ENCODE measurements at regions not wholly inside any gene's neighbourhood (a gene's known extent, or its start where the extent isn't known, plus 50 kb on each side); places are given as distances from the start of the nearest gene placed in this dataset.
"Not testable (repeated sequence)": the region's sequence is repeated elsewhere in the genome, so short reads cannot be mapped to it uniquely, and the experiment has no call there.

DNA sequence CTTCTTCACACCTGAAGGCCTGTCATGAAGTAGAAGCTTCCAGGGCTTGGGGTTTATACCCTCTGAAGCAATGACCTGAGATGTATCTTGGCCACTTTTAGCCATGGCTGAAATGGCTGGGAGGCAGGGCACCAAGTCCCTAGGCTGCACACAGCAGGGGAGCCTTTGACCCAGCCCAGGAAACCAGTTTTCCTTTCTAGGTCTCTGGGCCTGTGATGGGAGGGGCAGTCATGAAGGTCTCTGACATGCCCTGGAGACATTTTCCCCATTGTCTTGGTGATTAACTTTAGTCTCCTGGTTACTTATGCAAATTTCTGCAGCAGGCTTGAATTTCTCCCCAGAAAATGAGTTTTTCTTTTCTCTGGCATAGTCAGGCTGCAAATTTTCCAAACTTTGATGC lies 511.0 kb upstream of the KLHL4 start:
- POLR2A ChIA-PET = no interaction called here
- ATAC-seq (replicated peaks in 1 of 4) = no peak

DNA sequence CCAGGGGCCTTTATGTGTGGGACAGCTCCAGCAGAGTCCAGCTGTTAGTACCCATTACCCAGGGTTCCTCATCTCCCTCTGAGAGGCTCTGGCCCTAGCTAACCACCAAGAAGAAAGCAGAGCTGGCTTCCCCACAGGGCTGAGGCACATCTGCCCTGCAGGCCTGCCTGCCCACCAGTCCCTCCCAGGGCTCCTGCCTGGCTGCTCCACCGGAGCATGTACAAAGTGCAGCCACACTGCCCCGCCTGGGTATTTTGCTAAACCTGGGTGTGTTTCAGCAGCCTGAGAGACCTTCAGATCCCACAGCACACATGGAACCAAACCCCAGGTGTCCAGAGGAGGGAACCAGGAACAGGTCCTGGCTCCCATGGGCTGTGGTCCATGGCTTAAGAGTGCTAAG lies 500.4 kb upstream of the KLHL4 start:
- no CpG with 5 or more reads among the region's 2 CpGs for WGBS (ENCODE audit: insufficient coverage)
- Histone ChIP-seq H3K4me1 (ENCODE audit: control insufficient read depth in 1 of 2, extremely low read depth in 1 of 2, insufficient read depth in 2 of 2, low read length in 2 of 2) (no peaks in the 10 kb centered on the region), H3K27ac (ENCODE audit: low read length) (no peak overlapping the region), H3K27me3 (replicated peaks in 1 of 2; ENCODE audit: control insufficient read depth in 2 of 2, extremely low read depth in 1 of 2, insufficient read depth in 2 of 2, low read length in 1 of 2) (no peaks in the 10 kb centered on the region), H3K36me3 (ENCODE audit: control insufficient read depth in 2 of 2, extremely low read depth in 1 of 2, insufficient read depth in 1 of 2, low read length in 1 of 2) (no peaks in the 10 kb centered on the region), H3K4me3 (ENCODE audit: control insufficient read depth in 1 of 2, extremely low read depth in 1 of 2, low read length in 1 of 2) (no peak overlapping the region), H3K9me3 (no peaks in the 10 kb centered on the region)
- Mint-ChIP-seq H3K27ac (no peak overlapping the region), H3K9me3 (peaks cover 0 to 2% (median 0%) of the 10 kb centered on the region in 3 donors), H3K27me3 (peaks cover 0 to 4% of the 10 kb centered on the region in 2 donors), H3K36me3 (no peaks in the 10 kb centered on the region), H3K4me3 (no peak overlapping the region), H3K4me1 (no peaks in the 10 kb centered on the region)
- DNase-seq (no peak), ATAC-seq (replicated peaks in 1 of 4) (no peak)
- POLR2A ChIA-PET = no interaction called here
- CTCF ChIA-PET = no interaction called here

More for the DNA sequence above, 511.0 kb upstream of the KLHL4 start:
- no peak for DNase-seq
- Histone ChIP-seq H3K4me1 (ENCODE audit: control insufficient read depth in 1 of 2, extremely low read depth in 1 of 2, insufficient read depth in 2 of 2, low read length in 2 of 2) (no peaks in the 10 kb centered on the region), H3K4me3 (ENCODE audit: control insufficient read depth in 1 of 2, extremely low read depth in 1 of 2, low read length in 1 of 2) (no peak overlapping the region), H3K9me3 (no peaks in the 10 kb centered on the region), H3K27ac (ENCODE audit: low read length) (no peak overlapping the region), H3K36me3 (ENCODE audit: control insufficient read depth in 2 of 2, extremely low read depth in 1 of 2, insufficient read depth in 1 of 2, low read length in 1 of 2) (no peaks in the 10 kb centered on the region), H3K27me3 (replicated peaks in 1 of 2; ENCODE audit: control insufficient read depth in 2 of 2, extremely low read depth in 1 of 2, insufficient read depth in 2 of 2, low read length in 1 of 2) (no peaks in the 10 kb centered on the region)
- CTCF ChIA-PET = no interaction called here
- H3K4me3 Mint-ChIP-seq = no peak overlapping the region
- peaks cover 0 to 9% (median 0%) of the 10 kb centered on the region in 3 donors for H3K9me3 Mint-ChIP-seq
- no peaks in the 10 kb centered on the region for H3K36me3 Mint-ChIP-seq
- no peak overlapping the region for H3K27ac Mint-ChIP-seq
- H3K27me3 Mint-ChIP-seq = peaks cover 0 to 4% of the 10 kb centered on the region in 2 donors
- no peaks in the 10 kb centered on the region for H3K4me1 Mint-ChIP-seq

DNA sequence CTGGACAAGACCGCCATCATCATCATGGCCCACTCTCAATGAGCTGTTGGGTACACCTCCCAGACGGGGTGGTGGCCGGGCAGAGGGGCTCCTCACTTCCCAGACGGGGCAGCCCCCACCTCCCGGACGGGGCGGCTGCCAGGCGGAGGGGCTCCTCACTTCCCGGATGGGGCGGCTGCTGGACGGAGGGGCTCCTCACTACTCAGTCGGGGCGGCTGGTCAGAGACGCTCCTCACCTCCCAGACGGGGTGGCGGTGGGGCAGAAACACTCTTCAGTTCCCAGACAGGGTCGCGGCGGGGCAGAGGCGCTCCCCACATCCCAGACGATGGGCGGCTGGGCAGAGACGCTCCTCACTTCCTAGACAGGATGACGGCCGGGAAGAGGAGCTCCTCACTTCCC lies 484.5 kb upstream of the KLHL4 start:
- H3K27me3 Mint-ChIP-seq = not testable (repeated sequence)

DNA sequence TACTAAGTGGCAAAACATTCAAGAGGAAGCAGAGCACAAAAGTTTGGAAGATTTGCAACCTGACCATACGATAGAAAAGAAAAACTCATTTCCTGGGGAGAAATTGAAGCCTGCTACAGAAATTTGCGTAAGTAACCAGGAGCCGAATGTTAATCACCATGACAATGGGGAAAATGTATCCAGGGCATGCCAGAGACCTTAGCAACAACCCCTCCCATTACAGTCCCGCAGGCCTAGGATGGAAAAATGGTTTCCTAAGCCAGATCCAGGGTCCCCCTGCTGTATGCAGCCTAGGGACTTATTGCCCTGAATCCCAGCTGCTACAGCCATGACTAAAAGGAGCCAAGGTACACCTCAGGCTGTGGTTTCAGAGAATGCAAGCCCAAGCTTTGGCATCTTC lies 472.2 kb upstream of the KLHL4 start:
- H3K27ac ChIP-seq (ENCODE audit: low read length) = no peak overlapping the region
- no CpG with 5 or more reads among the region's 4 CpGs for WGBS (ENCODE audit: insufficient coverage)
- ATAC-seq (replicated peaks in 1 of 4) (no peak), DNase-seq (no peak)
- ChIA-PET POLR2A (no interaction called here), CTCF (no interaction called here)
- no peaks in the 10 kb centered on the region for H3K27me3 ChIP-seq (replicated peaks in 1 of 2; ENCODE audit: control insufficient read depth in 2 of 2, extremely low read depth in 1 of 2, insufficient read depth in 2 of 2, low read length in 1 of 2)
- H3K9me3 ChIP-seq = no peaks in the 10 kb centered on the region
- H3K27me3 Mint-ChIP-seq = peaks cover 0 to 4% of the 10 kb centered on the region in 2 donors
- H3K4me1 ChIP-seq (ENCODE audit: control insufficient read depth in 1 of 2, extremely low read depth in 1 of 2, insufficient read depth in 2 of 2, low read length in 2 of 2) = no peaks in the 10 kb centered on the region
- H3K36me3 ChIP-seq (ENCODE audit: control insufficient read depth in 2 of 2, extremely low read depth in 1 of 2, insufficient read depth in 1 of 2, low read length in 1 of 2) = no peaks in the 10 kb centered on the region
- peaks cover 3 to 13% (median 3%) of the 10 kb centered on the region in 3 donors for H3K9me3 Mint-ChIP-seq
- no peak overlapping the region for H3K27ac Mint-ChIP-seq
- H3K4me3 ChIP-seq (ENCODE audit: control insufficient read depth in 1 of 2, extremely low read depth in 1 of 2, low read length in 1 of 2) = no peak overlapping the region
- no peaks in the 10 kb centered on the region for H3K36me3 Mint-ChIP-seq
- no peak overlapping the region for H3K4me3 Mint-ChIP-seq
- no peaks in the 10 kb centered on the region for H3K4me1 Mint-ChIP-seq

More for the DNA sequence above, 484.5 kb upstream of the KLHL4 start:
- H3K27ac ChIP-seq (ENCODE audit: low read length); ATAC-seq (replicated peaks in 1 of 4); DNase-seq; CTCF ChIA-PET; H3K36me3 ChIP-seq (ENCODE audit: control insufficient read depth in 2 of 2, extremely low read depth in 1 of 2, insufficient read depth in 1 of 2, low read length in 1 of 2); POLR2A ChIA-PET; H3K27ac Mint-ChIP-seq; H3K27me3 ChIP-seq (replicated peaks in 1 of 2; ENCODE audit: control insufficient read depth in 2 of 2, extremely low read depth in 1 of 2, insufficient read depth in 2 of 2, low read length in 1 of 2); H3K9me3 ChIP-seq; H3K4me3 ChIP-seq (ENCODE audit: control insufficient read depth in 1 of 2, extremely low read depth in 1 of 2, low read length in 1 of 2); H3K4me1 ChIP-seq (ENCODE audit: control insufficient read depth in 1 of 2, extremely low read depth in 1 of 2, insufficient read depth in 2 of 2, low read length in 2 of 2); H3K9me3 Mint-ChIP-seq; H3K36me3 Mint-ChIP-seq; H3K4me3 Mint-ChIP-seq; H3K4me1 Mint-ChIP-seq: not testable (repeated sequence)
- WGBS (ENCODE audit: insufficient coverage) = no CpG with 5 or more reads among the region's 25 CpGs

DNA sequence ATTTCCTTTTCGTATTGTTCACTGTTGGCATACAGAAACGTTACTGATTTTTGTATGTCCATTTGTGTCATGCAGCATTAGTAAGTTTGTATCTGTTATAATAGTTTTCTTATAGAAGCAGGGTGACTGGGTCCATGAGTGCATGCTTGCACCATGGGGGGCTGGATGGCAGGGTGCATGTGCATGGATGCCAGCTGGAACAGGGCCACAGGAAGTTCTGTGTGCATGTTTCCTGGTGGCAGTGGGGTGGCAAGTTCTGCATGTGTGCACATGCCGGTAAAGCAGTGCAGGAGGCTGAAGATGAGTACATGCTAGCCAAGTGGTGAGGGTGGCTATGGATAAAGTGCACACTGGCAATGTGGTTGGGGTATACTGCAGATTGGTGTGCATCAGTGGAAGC lies 468.0 kb upstream of the KLHL4 start:
- no peak for ATAC-seq (replicated peaks in 1 of 4)
- no peaks in the 10 kb centered on the region for H3K4me1 ChIP-seq (ENCODE audit: control insufficient read depth in 1 of 2, extremely low read depth in 1 of 2, insufficient read depth in 2 of 2, low read length in 2 of 2)
- H3K27ac Mint-ChIP-seq = no peak overlapping the region
- H3K4me3 ChIP-seq (ENCODE audit: control insufficient read depth in 1 of 2, extremely low read depth in 1 of 2, low read length in 1 of 2) = no peak overlapping the region
- H3K36me3 ChIP-seq (ENCODE audit: control insufficient read depth in 2 of 2, extremely low read depth in 1 of 2, insufficient read depth in 1 of 2, low read length in 1 of 2) = no peaks in the 10 kb centered on the region
- H3K27me3 Mint-ChIP-seq = peaks cover 0 to 4% of the 10 kb centered on the region in 2 donors
- DNase-seq = no peak
- 100% methylated on average over 1 of the region's 3 CpGs for WGBS (ENCODE audit: insufficient coverage)
- ChIA-PET CTCF (interaction anchor here in 1 of 2 donors (0.6 kb wide), 1 partner anchor 337 kb away, joined by 3 read pairs; no protein-coding TSS in a partner anchor), POLR2A (no interaction called here)
- peaks cover 3 to 13% (median 3%) of the 10 kb centered on the region in 3 donors for H3K9me3 Mint-ChIP-seq
- H3K27ac ChIP-seq (ENCODE audit: low read length) = no peak overlapping the region
- H3K9me3 ChIP-seq = no peaks in the 10 kb centered on the region
- H3K36me3 Mint-ChIP-seq = no peaks in the 10 kb centered on the region
- no peaks in the 10 kb centered on the region for H3K27me3 ChIP-seq (replicated peaks in 1 of 2; ENCODE audit: control insufficient read depth in 2 of 2, extremely low read depth in 1 of 2, insufficient read depth in 2 of 2, low read length in 1 of 2)
- H3K4me1 Mint-ChIP-seq = no peaks in the 10 kb centered on the region
- no peak overlapping the region for H3K4me3 Mint-ChIP-seq

DNA sequence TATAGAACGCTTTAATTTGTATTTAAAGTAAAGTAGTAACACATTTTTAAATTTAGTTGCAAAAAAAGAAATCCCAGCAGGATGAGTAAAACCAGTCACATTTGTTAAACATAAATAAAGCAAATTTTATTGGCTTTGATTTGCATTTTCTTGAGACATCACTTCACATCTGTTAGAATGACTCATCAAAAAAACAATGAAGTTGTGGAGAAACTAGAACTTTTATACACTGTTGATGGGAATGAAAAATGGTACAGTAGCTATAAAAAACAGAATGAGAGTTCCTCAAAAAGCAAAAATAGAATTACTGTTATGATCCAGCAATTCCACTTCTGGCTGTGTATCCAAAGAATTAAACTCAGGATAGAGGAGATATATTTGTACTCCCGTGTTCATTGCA lies 454.0 kb upstream of the KLHL4 start:
- Histone ChIP-seq H3K36me3 (ENCODE audit: control insufficient read depth in 2 of 2, extremely low read depth in 1 of 2, insufficient read depth in 1 of 2, low read length in 1 of 2) (no peaks in the 10 kb centered on the region), H3K4me1 (ENCODE audit: control insufficient read depth in 1 of 2, extremely low read depth in 1 of 2, insufficient read depth in 2 of 2, low read length in 2 of 2) (no peaks in the 10 kb centered on the region), H3K9me3 (no peaks in the 10 kb centered on the region), H3K4me3 (ENCODE audit: control insufficient read depth in 1 of 2, extremely low read depth in 1 of 2, low read length in 1 of 2) (no peak overlapping the region), H3K27me3 (replicated peaks in 1 of 2; ENCODE audit: control insufficient read depth in 2 of 2, extremely low read depth in 1 of 2, insufficient read depth in 2 of 2, low read length in 1 of 2) (no peaks in the 10 kb centered on the region), H3K27ac (ENCODE audit: low read length) (no peak overlapping the region)
- H3K4me1 Mint-ChIP-seq = no peaks in the 10 kb centered on the region
- WGBS (ENCODE audit: insufficient coverage) = no CpG with 5 or more reads among the region's 2 CpGs
- ATAC-seq (replicated peaks in 1 of 4) = no peak
- no peak overlapping the region for H3K4me3 Mint-ChIP-seq
- ChIA-PET CTCF (no interaction called here), POLR2A (no interaction called here)
- no peak overlapping the region for H3K27ac Mint-ChIP-seq
- DNase-seq = no peak
- no peaks in the 10 kb centered on the region for H3K27me3 Mint-ChIP-seq
- H3K36me3 Mint-ChIP-seq = no peaks in the 10 kb centered on the region
- H3K9me3 Mint-ChIP-seq = no peaks in the 10 kb centered on the region

DNA sequence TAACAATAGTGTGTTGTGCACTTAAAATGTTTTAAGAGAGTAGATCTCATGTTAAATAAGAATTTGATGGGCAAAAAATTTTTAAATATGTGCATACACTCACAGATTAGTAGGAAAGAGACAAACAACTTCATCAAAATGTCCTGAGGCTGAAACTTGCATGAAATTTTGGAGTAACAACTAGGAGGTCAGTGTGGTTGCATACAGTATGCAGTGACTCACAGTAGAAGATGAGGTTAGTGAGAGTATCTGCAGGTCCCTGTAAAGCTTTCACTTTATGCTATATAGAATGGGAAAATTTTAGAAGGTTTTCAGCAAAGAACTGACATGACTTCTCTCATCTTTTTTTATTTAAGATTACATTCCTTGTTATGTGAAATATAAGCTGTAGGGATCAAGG lies 453.1 kb upstream of the KLHL4 start:
- Histone ChIP-seq H3K27ac (ENCODE audit: low read length) (no peak overlapping the region), H3K4me3 (ENCODE audit: control insufficient read depth in 1 of 2, extremely low read depth in 1 of 2, low read length in 1 of 2) (no peak overlapping the region), H3K9me3 (no peaks in the 10 kb centered on the region), H3K36me3 (ENCODE audit: control insufficient read depth in 2 of 2, extremely low read depth in 1 of 2, insufficient read depth in 1 of 2, low read length in 1 of 2) (no peaks in the 10 kb centered on the region), H3K4me1 (ENCODE audit: control insufficient read depth in 1 of 2, extremely low read depth in 1 of 2, insufficient read depth in 2 of 2, low read length in 2 of 2) (no peaks in the 10 kb centered on the region), H3K27me3 (replicated peaks in 1 of 2; ENCODE audit: control insufficient read depth in 2 of 2, extremely low read depth in 1 of 2, insufficient read depth in 2 of 2, low read length in 1 of 2) (no peaks in the 10 kb centered on the region)
- no peaks in the 10 kb centered on the region for H3K36me3 Mint-ChIP-seq
- H3K4me1 Mint-ChIP-seq = no peaks in the 10 kb centered on the region
- no peak overlapping the region for H3K27ac Mint-ChIP-seq
- ATAC-seq (replicated peaks in 1 of 4) = no peak
- no peaks in the 10 kb centered on the region for H3K9me3 Mint-ChIP-seq
- POLR2A ChIA-PET = no interaction called here
- no peaks in the 10 kb centered on the region for H3K27me3 Mint-ChIP-seq
- no peak for DNase-seq
- CTCF ChIA-PET = no interaction called here
- no peak overlapping the region for H3K4me3 Mint-ChIP-seq

All from T-cell (primary cell).